Spleen (tissue), 11 donors: ENCODE measurements at regions not wholly inside any gene's neighbourhood (a gene's known extent, or its start where the extent isn't known, plus 50 kb on each side); places are given as distances from the start of the nearest gene placed in this dataset.

Experiments
- DNase-seq: peaks from one replicate; pipeline ENCODE4 v3.0.0-alpha.2; 2020
- H3K27ac ChIP-seq, 8 donors: fragments of 200-600 bp; sonication (generic) in 7 of 8; 1 replicate in 4 of 8; 2 replicates in 4 of 8; pipeline versions ENCODE4 v1.5.0 to v1.8.0; 2016 to 2021; ENCODE audit warnings: inconsistent platforms in 4 of 8, mild to moderate bottlenecking in 4 of 8, moderate library complexity in 1 of 8
- H3K27me3 ChIP-seq, 7 donors: fragments of 200-600 bp; sonication (generic) in 6 of 7; replicated peaks in 1 of 7; 1 replicate in 4 of 7; 2 replicates in 3 of 7; pipeline versions ENCODE4 v1.5.0 to v1.8.0; 2016 to 2021; ENCODE audit warnings: inconsistent platforms in 3 of 7, mild to moderate bottlenecking in 1 of 7
- H3K36me3 ChIP-seq, 6 donors: fragments of 200-600 bp; sonication (generic) in 5 of 6; 1 replicate in 4 of 6; 2 replicates in 2 of 6; pipeline versions ENCODE4 v1.5.0 to v1.8.0; 2016 to 2021; ENCODE audit warnings: inconsistent platforms in 2 of 6
- H3K4me1 ChIP-seq, 6 donors: fragments of 200-600 bp; sonication (generic) in 5 of 6; 1 replicate in 3 of 6; 2 replicates in 3 of 6; pipeline versions ENCODE4 v1.5.0 to v1.8.0; 2016 to 2021; ENCODE audit warnings: inconsistent platforms in 3 of 6
- H3K4me3 ChIP-seq, 8 donors: fragments of 200-600 bp; sonication (generic) in 7 of 8; 1 replicate in 4 of 8; 2 replicates in 4 of 8; pipeline versions ENCODE4 v1.5.0 to v1.8.0; 2016 to 2021; ENCODE audit warnings: inconsistent platforms in 4 of 8, mild to moderate bottlenecking in 4 of 8, moderate library complexity in 2 of 8
- H3K9me3 ChIP-seq, 8 donors: fragments of 200-600 bp; sonication (generic) in 7 of 8; 1 replicate in 4 of 8; 2 replicates in 4 of 8; pipeline versions ENCODE4 v1.5.0 to v1.8.0; 2016 to 2021; ENCODE audit warnings: inconsistent platforms in 4 of 8
- CTCF ChIP-seq, 11 experiments: fragments of 200-600 bp in 7 of 11; fragments of 450-650 bp in 4 of 11; sonication (generic) in 4 of 11; IDR thresholded peaks in 8 of 11; conservative IDR thresholded peaks in 3 of 11; 1 replicate in 7 of 11; 2 replicates in 4 of 11; pipeline versions ENCODE4 v1.4.0 to v1.8.0; 2016 to 2021; ENCODE audit warnings: antibody characterized with exemption in 11 of 11, inconsistent platforms in 4 of 11, mild to moderate bottlenecking in 1 of 11
- POLR2A ChIP-seq, 3 donors: fragments of 450-650 bp; IDR thresholded peaks; one replicate each; pipeline ENCODE4 v1.5.1; 2017; ENCODE audit warnings: antibody characterized with exemption in 3 of 3, mild to moderate bottlenecking in 1 of 3
- POLR2AphosphoS5 ChIP-seq, 3 donors: sonication (generic); formaldehyde crosslinking; IDR thresholded peaks; one replicate each; pipeline ENCODE4 v1.5.1; 2017; ENCODE audit warnings: antibody characterized with exemption in 3 of 3
- WGBS, 5 donors: extraction: QIAGEN DNeasy Blood & Tissue Kit in 3 of 5; methylation state at CpG; one replicate each; pipeline versions ENCODE4 v1.1.5 to v1.1.7; 2013 to 2018; 5-methylcytosine and 5-hydroxymethylcytosine counted together
- intact Hi-C: fragments of 100-400 bp; cut with DNase I; formaldehyde crosslinking; loops from one replicate; pipeline ENCODE4 v1.15.0; 2023; ENCODE audit warnings: low total_unique reads
- donor health status: healthy with polysubstance abuse.
- donor health status: DM: no; HTN: no; CAD: no; lungs with moderate emphysema.
- donor health status: DM: no; HTN: no; CAD: no.
- donor health status: Bipolar disorder and iron deficiency.
- donor health status: healthy.
- donor health status: DM: no; HTN: no; CAD: no.
- donor health status: DM: yes; HTN: yes; CAD: no.

GRCh38 chr3:127102587-127102986, 90.3 kb upstream of the PRR23E start:
- H3K36me3 ChIP-seq, result no peaks in the 10 kb centered on the region
- no peak for DNase-seq
- peaks cover 0 to 8% (median 0%) of the 10 kb centered on the region in 7 donors for H3K27me3 ChIP-seq
- H3K9me3 ChIP-seq, result no peaks in the 10 kb centered on the region
- WGBS, 5 donors, result 76 to 87% (median 81%) methylated on average over 9 to 13 of the region's 13 CpGs
- H3K4me1 ChIP-seq, result no peaks in the 10 kb centered on the region
- intact Hi-C loops, result no loop called here
- H3K27ac ChIP-seq, result no peak overlapping the region
- no peak for TF ChIP-seq POLR2A (IDR thresholded peaks at IDR 0.05)
- no peak overlapping the region for H3K4me3 ChIP-seq

GRCh38 chr3:127103080-127103479, 89.9 kb upstream of the PRR23E start:
- TF ChIP-seq POLR2AphosphoS5 (IDR thresholded peaks at IDR 0.05) (no peak), POLR2A (IDR thresholded peaks at IDR 0.05) (no peak), CTCF (IDR thresholded peaks at IDR 0.05 in 8 of 11, conservative IDR thresholded peaks at IDR 0.05 in 3 of 11) (no peak)
- WGBS, 5 donors, result 68 to 79% (median 77%) methylated on average over 10 of the region's 10 CpGs
- no peaks in the 10 kb centered on the region for H3K4me1 ChIP-seq
- H3K36me3 ChIP-seq, result no peaks in the 10 kb centered on the region
- DNase-seq, result no peak
- no peak overlapping the region for H3K4me3 ChIP-seq
- intact Hi-C loops, result no loop called here
- H3K27me3 ChIP-seq, result peaks cover 0 to 8% (median 0%) of the 10 kb centered on the region in 7 donors
- H3K9me3 ChIP-seq, result no peaks in the 10 kb centered on the region
- no peak overlapping the region for H3K27ac ChIP-seq

GRCh38 chr3:127104586-127104985, 88.3 kb upstream of the PRR23E start:
- Histone ChIP-seq H3K27me3 (peaks cover 0 to 8% (median 0%) of the 10 kb centered on the region in 7 donors), H3K36me3 (no peaks in the 10 kb centered on the region), H3K9me3 (no peaks in the 10 kb centered on the region), H3K4me1 (no peaks in the 10 kb centered on the region), H3K4me3 (no peak overlapping the region), H3K27ac (no peak overlapping the region)
- 81 to 90% (median 85%) methylated on average over 7 of the region's 7 CpGs for WGBS, 5 donors
- TF ChIP-seq POLR2A (IDR thresholded peaks at IDR 0.05) (no peak), POLR2AphosphoS5 (IDR thresholded peaks at IDR 0.05) (no peak), CTCF (IDR thresholded peaks at IDR 0.05 in 8 of 11, conservative IDR thresholded peaks at IDR 0.05 in 3 of 11) (no peak)
- intact Hi-C loops, result no loop called here
- no peak for DNase-seq

GRCh38 chr3:127105587-127105986, 87.3 kb upstream of the PRR23E start:
- Histone ChIP-seq H3K9me3 (no peaks in the 10 kb centered on the region), H3K27me3 (peaks cover 0 to 8% (median 0%) of the 10 kb centered on the region in 7 donors), H3K4me1 (no peaks in the 10 kb centered on the region), H3K4me3 (no peak overlapping the region), H3K36me3 (no peaks in the 10 kb centered on the region), H3K27ac (no peak overlapping the region)
- WGBS, 5 donors, result 79 to 83% (median 83%) methylated on average over 4 of the region's 4 CpGs
- intact Hi-C loops, result no loop called here
- no peak for DNase-seq
- TF ChIP-seq POLR2AphosphoS5 (IDR thresholded peaks at IDR 0.05), result no peak
- TF ChIP-seq POLR2A (IDR thresholded peaks at IDR 0.05), result no peak
- TF ChIP-seq CTCF (IDR thresholded peaks at IDR 0.05 in 8 of 11, conservative IDR thresholded peaks at IDR 0.05 in 3 of 11), result no peak

GRCh38 chr3:127106053-127106452, 86.9 kb upstream of the PRR23E start:
- H3K27ac ChIP-seq, result no peak overlapping the region
- H3K9me3 ChIP-seq, result peaks cover 0 to 3% (median 1%) of the 10 kb centered on the region in 8 donors
- peaks cover 0 to 7% (median 0%) of the 10 kb centered on the region in 7 donors for H3K27me3 ChIP-seq
- intact Hi-C loops, result no loop called here
- no peaks in the 10 kb centered on the region for H3K4me1 ChIP-seq
- H3K4me3 ChIP-seq, result no peak overlapping the region
- 83 to 86% (median 83%) methylated on average over 7 of the region's 7 CpGs for WGBS, 5 donors
- H3K36me3 ChIP-seq, result no peaks in the 10 kb centered on the region
- DNase-seq, result no peak
- TF ChIP-seq CTCF (IDR thresholded peaks at IDR 0.05 in 8 of 11, conservative IDR thresholded peaks at IDR 0.05 in 3 of 11) (no peak), POLR2A (IDR thresholded peaks at IDR 0.05) (no peak), POLR2AphosphoS5 (IDR thresholded peaks at IDR 0.05) (no peak)
